Astrocyte of the cerebellum (primary cell): ENCODE measurements at regions not wholly inside any gene's neighbourhood (a gene's known extent, or its start where the extent isn't known, plus 50 kb on each side); places are given as distances from the start of the nearest gene placed in this dataset.
"Not testable (repeated sequence)": the region's sequence is repeated elsewhere in the genome, so short reads cannot be mapped to it uniquely, and the experiment has no call there.

Experiments
- DNase-seq: peaks from one replicate; pipeline ENCODE4 v3.0.0-alpha.2; 2011; ENCODE audit warnings: low read depth
- H3K4me3 ChIP-seq: 2 replicates; pipeline ENCODE4 v1.5.1; 2011; ENCODE audit warnings: mild to moderate bottlenecking, low read depth, low read length, moderate library complexity
- CTCF ChIP-seq: IDR thresholded peaks from 2 replicates; pipeline ENCODE4 v1.5.1; 2012; ENCODE audit warnings: low read length, low read depth, moderate library complexity, mild to moderate bottlenecking; ENCODE audit errors: missing control alignments
- in situ Hi-C: cut with HindIII; loops from 2 replicates; pipeline ENCODE4 v1.10.0; 2017; ENCODE audit warnings: low sequenced_read_pairs

- H3K4me3 ChIP-seq = no peak overlapping the region
- no peak for TF ChIP-seq CTCF
- no peak for DNase-seq
- in situ Hi-C loops = no loop called here
Observed at GRCh38 chr4:162978398-162978797, 188.3 kb downstream of the NAF1 start.

GRCh38 chr4:162977788-162978187 lies 188.9 kb downstream of the NAF1 start:
- in situ Hi-C loops = no loop called here
- TF ChIP-seq CTCF = no peak
- H3K4me3 ChIP-seq = no peak overlapping the region
- DNase-seq = no peak

- in situ Hi-C loops = no loop called here
- DNase-seq = no peak
- H3K4me3 ChIP-seq = no peak overlapping the region
- no peak for TF ChIP-seq CTCF
Observed at GRCh38 chr4:162972661-162973330, 193.9 kb downstream of the NAF1 start.

- no peak for DNase-seq
- in situ Hi-C loops = no loop called here
- no peak overlapping the region for H3K4me3 ChIP-seq
- no peak for TF ChIP-seq CTCF
Observed at GRCh38 chr4:162969194-162969593, 197.5 kb downstream of the NAF1 start.

- H3K4me3 ChIP-seq, in situ Hi-C loops, DNase-seq: not testable (repeated sequence)
Observed at GRCh38 chr4:162965978-162966377, 200.7 kb downstream of the NAF1 start.

GRCh38 chr4:162959046-162959445 lies 207.6 kb downstream of the NAF1 start:
- H3K4me3 ChIP-seq = no peak overlapping the region
- TF ChIP-seq CTCF = no peak
- in situ Hi-C loops = no loop called here
- no peak for DNase-seq

GRCh38 chr4:162957521-162958143 lies 209.1 kb downstream of the NAF1 start:
- no peak for TF ChIP-seq CTCF
- no peak for DNase-seq
- in situ Hi-C loops = no loop called here

More at GRCh38 chr4:162957521-162958143, 209.1 kb downstream of the NAF1 start:
- no peak overlapping the region for H3K4me3 ChIP-seq
